ENCODE measurements at regions not wholly inside any gene's neighbourhood (a gene's known extent, or its start where the extent isn't known, plus 50 kb on each side); places are given as distances from the start of the nearest gene placed in this dataset.

- no peak for TF ChIP-seq CTCF (conservative IDR thresholded peaks at IDR 0.05; ENCODE audit: low read depth, low read length)
- TF ChIP-seq EZH2 (IDR thresholded peaks at IDR 0.05; ENCODE audit: low read length, unreplicated experiment): no peak
These were observed 250.7 kb downstream of the FAT3 start for GRCh38 chr11:92475316-92475715.
